GM21381 (cell line): ENCODE measurements at regions not wholly inside any gene's neighbourhood (a gene's known extent, or its start where the extent isn't known, plus 50 kb on each side); places are given as distances from the start of the nearest gene placed in this dataset.
"Not testable (repeated sequence)": the region's sequence is repeated elsewhere in the genome, so short reads cannot be mapped to it uniquely, and the experiment has no call there.

Source experiments
- ATAC-seq: cut with Tn5 transposase; IDR thresholded peaks from one replicate; pipeline ENCODE4 v1.9.1; 2021; ENCODE audit warnings: mild to moderate bottlenecking, moderate library complexity; ENCODE audit not compliant: unreplicated experiment

DNA sequence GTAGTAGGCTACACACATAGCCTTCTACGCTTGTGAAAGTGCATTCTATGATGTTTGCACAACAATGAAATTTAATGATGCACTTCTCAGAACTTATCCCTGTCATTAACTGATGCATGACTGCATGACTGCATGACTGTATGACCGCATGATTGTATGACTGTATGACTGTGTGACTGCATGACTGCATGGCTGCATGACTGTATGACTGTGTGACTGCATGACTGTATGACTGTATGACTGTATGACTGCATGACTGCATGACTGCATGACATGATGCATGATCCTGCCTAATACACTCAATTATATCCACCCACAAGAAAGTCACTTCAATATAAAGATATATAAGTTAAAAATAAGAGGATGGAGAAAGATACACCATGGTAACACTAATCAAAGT, 365.4 kb upstream of the FSIP2 start:
- ATAC-seq = no peak

DNA sequence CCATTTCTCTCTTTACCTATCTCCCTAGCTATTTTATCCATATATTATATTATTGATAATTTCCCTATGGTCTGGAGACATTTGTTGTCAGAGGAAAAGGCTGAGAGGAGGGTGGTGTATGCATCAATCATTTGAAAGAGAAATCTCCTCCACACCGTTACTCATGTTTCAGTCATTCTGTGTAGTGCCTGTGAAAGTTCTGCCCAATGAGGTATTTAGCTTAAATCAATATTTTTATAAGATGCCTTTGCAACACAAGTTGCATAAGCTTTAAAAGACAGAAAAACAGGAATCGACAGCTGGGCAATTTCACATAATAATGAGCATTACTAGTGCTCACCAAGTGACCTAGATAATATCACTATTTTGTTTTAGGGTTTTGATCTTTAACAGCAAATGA, 363.7 kb upstream of the FSIP2 start:
- ATAC-seq = no peak

DNA sequence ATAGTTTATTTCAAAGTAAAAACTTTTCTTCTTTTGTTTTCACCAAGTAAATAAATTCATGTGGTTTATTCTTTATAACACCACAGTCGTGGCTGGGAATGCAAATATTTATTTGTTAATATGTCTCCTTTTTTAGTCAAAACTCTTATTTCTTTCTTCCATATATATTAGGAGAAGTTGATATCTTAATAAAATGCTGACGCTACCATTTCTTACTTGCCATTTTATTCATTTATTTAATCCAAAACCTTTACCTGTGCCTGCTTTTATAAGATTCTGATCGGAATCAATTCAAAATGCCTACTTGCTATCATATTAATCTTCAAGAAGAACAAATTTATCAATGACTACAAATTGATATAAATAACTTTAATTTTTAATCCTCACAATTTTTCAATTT, 362.9 kb upstream of the FSIP2 start:
- no peak for ATAC-seq

DNA sequence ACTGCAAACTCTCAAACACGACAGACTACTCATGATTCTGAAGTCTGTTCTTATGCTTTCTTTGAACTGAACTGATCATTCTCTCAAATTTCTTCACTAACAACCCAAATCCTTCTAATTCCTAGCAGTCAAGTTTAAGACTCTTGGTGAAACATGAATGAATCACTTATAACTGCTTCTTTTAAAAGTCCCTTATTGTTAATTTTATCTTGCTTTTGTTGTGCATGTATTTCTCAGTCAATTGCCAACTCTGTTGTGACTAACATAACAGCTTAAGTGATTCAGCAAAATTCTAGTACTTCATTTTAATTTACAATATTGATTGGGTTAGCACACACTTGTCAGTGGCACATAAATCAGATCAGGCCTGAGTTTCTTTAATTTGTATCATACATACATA, 357.0 kb upstream of the FSIP2 start:
- no peak for ATAC-seq

GRCh38 chr2:185384822-185385560, 353.6 kb upstream of the FSIP2 start:
- no peak for ATAC-seq

GRCh38 chr2:185388226-185388625, 350.4 kb upstream of the FSIP2 start:
- ATAC-seq = no peak

DNA sequence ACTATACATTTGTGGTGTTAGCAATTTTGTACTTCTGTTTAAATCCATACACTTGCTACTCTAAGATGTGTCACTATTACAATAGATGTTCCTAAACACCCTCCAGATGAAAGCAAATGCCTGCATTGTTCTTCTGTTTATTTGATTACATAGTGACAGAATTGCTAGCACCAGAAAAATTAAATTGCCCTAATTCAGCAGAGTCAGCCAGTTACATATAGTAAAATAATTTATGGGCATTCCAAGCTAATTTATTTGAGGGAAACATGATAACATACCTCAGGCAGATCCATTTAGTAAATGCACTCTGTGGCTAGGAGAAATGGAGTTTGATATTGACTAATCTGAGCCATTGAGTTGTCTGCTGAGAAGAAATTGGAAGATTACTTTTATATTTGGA, 347.1 kb upstream of the FSIP2 start:
- no peak for ATAC-seq

- no peak for ATAC-seq
Observed at GRCh38 chr2:185393091-185393490, 345.5 kb upstream of the FSIP2 start.

GRCh38 chr2:185402474-185402873, 336.1 kb upstream of the FSIP2 start:
- ATAC-seq = no peak

DNA sequence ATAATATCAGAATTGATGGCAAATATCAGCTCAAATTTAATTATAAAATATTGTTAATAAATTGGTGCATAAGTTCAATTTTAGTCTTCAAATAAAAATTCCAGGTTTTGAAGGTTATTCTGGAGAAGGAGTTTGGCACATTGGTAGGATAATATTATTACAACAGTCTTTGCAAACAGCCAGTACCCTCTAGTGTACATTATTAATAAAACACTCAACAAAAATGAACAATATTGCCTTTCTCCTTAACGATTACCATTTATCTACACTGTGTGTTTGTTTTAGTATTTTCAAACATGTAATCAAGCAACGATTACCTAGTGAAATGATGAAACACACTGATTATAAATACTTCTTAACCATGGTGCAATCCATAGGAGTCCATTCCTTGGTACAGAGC, 334.0 kb upstream of the FSIP2 start:
- no peak for ATAC-seq

- no peak for ATAC-seq
Observed at GRCh38 chr2:185417111-185417510, 321.5 kb upstream of the FSIP2 start.

DNA sequence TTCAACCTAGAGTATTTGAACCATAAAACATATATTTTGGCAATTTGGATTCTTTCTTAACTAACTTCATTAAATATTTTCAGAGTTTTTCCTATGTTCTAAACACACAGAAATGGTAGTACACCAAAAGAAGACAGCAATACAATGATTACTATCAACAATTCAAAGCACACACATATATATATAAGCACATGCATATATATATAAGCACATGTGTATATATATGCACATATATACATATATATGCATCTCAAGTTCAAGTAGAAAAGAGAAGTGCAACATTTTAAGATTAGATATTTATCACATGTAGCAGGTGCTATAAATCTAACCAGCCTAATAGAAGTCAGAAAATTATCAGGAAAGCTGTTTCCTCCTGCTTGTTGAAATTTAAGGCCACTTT, 320.9 kb upstream of the FSIP2 start:
- no peak for ATAC-seq

- not testable (repeated sequence) for ATAC-seq
Observed at GRCh38 chr2:185424958-185425629, 313.5 kb upstream of the FSIP2 start.

GRCh38 chr2:185428000-185428399, 310.6 kb upstream of the FSIP2 start:
- ATAC-seq = no peak

- ATAC-seq = no peak
Observed at GRCh38 chr2:185433824-185434223, 304.8 kb upstream of the FSIP2 start.

DNA sequence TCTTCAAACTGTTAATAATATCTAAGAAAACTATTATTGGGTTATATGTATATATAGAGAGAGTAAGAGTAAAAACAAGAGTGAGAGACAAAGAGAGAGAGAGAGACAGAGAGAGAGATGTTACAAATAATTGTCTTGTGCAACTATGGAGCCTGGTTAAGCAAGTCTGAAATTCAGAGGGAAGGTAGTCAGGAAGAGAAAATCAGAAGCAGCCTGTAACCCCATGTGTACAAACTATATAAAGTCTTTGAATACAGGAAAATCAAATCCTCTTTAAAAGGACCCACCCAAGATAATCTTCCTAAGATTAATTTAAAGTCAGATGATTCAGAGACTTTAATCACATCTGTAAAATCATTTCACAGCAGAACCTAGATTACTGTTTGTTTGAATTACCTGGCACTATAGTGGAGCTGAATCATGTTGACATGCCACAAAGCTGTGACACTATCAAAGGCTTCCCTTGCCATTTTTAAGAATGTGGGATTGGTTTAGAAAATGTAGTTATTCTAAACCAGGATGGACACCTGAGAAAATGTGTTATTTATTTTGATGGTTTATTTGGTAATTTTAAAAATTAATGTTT, 301.7 kb upstream of the FSIP2 start:
- ATAC-seq = no peak

- no peak for ATAC-seq
Observed at GRCh38 chr2:185441486-185442005, 297.1 kb upstream of the FSIP2 start.

DNA sequence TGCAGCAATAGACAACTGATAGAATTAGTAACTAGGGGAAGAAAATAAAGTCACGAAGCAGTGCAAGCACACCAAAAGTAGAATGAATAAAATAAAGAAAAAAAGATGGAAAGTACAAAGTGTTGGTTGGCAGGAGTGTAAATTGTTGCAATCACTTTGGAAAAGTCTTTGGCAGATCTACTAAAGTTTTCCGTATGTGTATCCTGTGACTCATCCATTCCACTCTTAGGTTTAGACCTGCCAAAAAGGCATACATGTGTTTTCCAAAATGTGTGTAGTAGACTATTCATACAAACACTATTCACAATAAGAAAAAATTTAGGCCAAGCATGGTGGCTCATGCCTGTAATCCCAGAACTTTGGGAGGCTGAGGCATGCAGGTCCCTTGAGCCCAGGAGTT, 282.1 kb upstream of the FSIP2 start:
- no peak for ATAC-seq

DNA sequence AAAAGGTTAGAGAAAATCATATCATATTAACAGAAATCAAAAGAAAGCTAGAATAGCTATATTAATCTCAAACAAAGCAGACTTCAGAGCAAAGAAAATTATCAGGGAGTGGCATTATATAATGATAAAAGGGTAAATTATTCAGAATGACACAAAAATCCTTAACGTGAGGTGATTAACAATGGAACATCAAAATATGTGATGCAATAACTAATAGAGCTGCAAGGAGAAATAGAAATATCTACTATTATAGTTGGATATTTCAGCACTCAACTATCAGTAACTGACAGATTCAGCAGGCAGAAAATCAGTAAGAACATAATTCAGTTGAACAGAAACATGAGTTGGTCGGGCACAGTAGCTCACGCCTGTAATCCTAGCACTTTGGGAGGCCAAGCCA, 275.1 kb upstream of the FSIP2 start:
- no peak for ATAC-seq

DNA sequence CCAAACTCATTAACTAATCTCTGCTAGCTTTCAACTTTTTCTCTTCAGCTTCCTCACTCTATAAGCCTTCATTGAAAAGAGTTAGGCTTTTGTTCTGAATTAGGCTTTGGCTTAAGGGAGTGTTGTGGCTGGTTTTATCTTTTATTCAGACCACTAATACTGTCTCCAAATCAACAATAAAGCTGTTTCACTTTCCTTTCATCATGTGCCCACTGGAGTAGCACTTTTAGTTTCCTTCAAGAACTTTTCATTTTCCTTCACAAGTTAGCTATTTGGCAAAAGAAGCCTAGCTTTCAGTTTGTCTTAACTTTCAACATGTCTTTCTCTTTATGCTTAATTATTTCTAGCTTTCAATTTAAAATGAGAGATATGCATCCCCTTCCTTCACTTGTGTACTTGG, 271.7 kb upstream of the FSIP2 start:
- ATAC-seq = no peak

- no peak for ATAC-seq
Observed at GRCh38 chr2:185471441-185471840, 267.2 kb upstream of the FSIP2 start.

- no peak for ATAC-seq
Observed at GRCh38 chr2:185472574-185472973, 266.0 kb upstream of the FSIP2 start.
